ENCODE measurements at regions not wholly inside any gene's neighbourhood (a gene's known extent, or its start where the extent isn't known, plus 50 kb on each side); places are given as distances from the start of the nearest gene placed in this dataset.

DNA sequence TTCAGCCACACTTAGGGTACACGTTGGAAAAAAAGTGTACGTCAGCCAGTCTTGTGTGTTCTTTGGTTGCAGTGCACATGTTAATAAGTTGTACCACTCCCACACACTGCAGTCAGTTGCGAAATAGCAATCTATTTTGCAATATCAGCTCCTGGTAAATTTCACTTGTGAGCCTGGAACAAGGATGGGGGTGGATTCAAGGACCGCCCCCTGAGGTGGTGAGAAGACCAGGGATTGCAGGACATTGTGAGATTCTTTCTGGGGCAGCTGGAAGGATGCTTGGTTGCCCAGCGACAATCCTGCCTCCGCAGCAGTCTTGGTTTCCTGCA lies 78.6 kb upstream of the ZFHX3 start:
- TF ChIP-seq, protein P1, sequence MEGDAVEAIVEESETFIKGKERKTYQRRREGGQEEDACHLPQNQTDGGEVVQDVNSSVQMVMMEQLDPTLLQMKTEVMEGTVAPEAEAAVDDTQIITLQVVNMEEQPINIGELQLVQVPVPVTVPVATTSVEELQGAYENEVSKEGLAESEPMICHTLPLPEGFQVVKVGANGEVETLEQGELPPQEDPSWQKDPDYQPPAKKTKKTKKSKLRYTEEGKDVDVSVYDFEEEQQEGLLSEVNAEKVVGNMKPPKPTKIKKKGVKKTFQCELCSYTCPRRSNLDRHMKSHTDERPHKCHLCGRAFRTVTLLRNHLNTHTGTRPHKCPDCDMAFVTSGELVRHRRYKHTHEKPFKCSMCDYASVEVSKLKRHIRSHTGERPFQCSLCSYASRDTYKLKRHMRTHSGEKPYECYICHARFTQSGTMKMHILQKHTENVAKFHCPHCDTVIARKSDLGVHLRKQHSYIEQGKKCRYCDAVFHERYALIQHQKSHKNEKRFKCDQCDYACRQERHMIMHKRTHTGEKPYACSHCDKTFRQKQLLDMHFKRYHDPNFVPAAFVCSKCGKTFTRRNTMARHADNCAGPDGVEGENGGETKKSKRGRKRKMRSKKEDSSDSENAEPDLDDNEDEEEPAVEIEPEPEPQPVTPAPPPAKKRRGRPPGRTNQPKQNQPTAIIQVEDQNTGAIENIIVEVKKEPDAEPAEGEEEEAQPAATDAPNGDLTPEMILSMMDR (conservative IDR thresholded peaks at IDR 0.05): no peak
- TF ChIP-seq ZFX (IDR thresholded peaks at IDR 0.05): no peak

Measured in C4-2B (cell line).